ENCODE measurements at regions not wholly inside any gene's neighbourhood (a gene's known extent, or its start where the extent isn't known, plus 50 kb on each side); places are given as distances from the start of the nearest gene placed in this dataset.

DNA sequence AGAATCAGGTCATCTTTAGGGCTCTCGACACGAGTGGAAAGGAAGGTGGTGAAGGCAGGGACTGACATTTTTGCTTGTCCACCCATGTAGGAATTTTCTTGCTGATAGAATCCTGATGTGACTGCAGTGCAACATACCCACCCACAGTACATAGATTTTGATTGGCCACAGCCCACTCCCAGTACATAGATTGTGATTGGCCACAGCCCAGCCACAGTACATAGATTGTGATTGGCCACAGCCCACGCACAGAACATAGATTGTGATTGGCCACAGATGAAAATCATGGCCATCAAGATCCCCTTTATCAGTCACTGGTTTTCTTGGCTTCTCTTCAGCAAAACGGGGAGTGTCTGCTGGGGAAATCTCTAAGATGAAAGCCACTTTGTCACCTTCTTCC lies 1041.5 kb downstream of the AACS start:
- DNase-seq (ENCODE audit: low read depth), result no peak

DNA sequence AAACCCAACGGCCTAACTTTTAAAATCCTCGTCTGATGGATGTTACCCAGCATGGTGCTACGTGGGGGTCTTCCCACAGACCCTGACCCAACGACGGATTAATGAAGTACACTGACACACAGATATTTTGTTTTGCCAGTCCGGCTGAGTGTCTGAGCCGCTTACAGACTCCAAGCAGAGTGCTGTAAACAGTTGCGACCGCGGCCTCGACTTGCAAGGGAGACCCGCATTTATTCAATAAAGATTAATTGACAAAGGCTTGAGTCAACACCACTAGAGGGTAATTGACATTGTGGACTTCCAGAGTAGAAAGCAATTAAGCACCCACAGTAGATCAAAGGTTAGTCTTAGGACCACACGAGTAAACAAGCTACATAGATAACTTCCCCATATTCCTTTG lies 1042.4 kb downstream of the AACS start:
- DNase-seq (ENCODE audit: low read depth), result no peak

- DNase-seq (ENCODE audit: low read depth), result no peak
Measured at GRCh38 chr12:126108247-126108646, 1043.0 kb downstream of the AACS start.

DNA sequence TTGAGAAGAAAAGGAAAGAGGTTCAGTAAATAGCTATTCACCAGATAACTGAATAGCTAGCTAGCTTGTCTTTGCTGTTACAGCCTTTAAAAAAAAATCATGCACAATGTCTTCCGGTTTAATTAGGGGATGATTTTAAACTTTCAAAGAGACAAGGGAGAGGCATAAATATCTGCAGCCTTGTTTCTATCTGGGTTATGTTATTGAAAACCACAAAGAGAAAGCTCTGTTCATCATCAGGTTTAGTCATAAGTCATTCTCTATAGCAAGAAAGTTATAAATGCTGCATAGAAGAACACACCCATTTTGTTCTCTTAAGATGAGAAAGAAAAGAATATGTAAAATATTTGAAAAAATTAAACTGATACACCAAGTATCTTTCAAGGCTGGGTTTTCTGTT lies 1046.9 kb downstream of the AACS start:
- DNase-seq (ENCODE audit: low read depth), result no peak

DNA sequence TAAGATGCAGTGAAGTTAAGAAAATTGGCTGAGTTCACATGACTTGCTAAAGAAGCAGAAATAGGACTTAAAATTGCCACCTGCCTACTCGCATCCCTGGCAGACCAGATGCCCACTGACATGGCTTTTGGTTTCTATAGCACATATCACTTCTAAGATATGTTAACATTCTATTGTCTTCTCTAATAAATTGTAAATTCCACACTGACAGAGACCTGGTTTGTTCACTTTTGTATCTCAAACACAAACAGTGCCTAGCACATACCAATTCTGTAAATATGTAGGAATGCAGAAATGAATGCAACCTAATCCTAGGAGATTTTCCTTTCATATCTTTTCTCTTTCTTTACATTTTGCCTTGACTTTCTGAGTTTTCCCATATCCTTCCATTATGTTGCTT lies 1047.6 kb downstream of the AACS start:
- DNase-seq (ENCODE audit: low read depth), result no peak

GRCh38 chr12:126114441-126114840 lies 1049.2 kb downstream of the AACS start:
- DNase-seq (ENCODE audit: low read depth), result no peak

- no peak for DNase-seq (ENCODE audit: low read depth)
Measured at GRCh38 chr12:126117502-126117901, 1052.3 kb downstream of the AACS start.

GRCh38 chr12:126139355-126139754 lies 1074.1 kb downstream of the AACS start:
- DNase-seq (ENCODE audit: low read depth), result no peak

DNA sequence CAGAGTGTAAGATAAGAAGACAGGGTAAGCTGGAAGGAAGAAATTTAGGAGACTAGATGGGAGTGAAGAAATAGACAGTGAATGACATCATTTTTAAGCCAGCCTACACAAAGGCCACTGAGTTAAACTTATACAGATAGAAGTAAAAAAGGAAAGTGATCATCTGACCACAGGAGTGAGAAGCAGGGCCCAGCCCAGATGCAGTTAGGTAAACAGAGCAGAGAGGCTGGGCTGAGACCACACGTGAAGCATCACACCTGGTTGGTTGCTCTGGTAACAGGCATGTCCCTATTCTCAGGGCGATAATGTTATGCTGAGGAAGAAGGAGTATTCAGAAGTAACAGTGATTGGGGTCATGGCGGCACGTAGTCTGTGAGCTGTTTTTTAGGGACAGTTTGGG lies 1079.4 kb downstream of the AACS start:
- no peak for DNase-seq (ENCODE audit: low read depth)

GRCh38 chr12:126147321-126147720 lies 1082.1 kb downstream of the AACS start:
- DNase-seq (ENCODE audit: low read depth), result no peak

- DNase-seq (ENCODE audit: low read depth), result no peak
Measured at GRCh38 chr12:126156806-126157574, 1091.8 kb downstream of the AACS start.

- no peak for DNase-seq (ENCODE audit: low read depth)
Measured at GRCh38 chr12:126157575-126157966, 1092.3 kb downstream of the AACS start.

DNA sequence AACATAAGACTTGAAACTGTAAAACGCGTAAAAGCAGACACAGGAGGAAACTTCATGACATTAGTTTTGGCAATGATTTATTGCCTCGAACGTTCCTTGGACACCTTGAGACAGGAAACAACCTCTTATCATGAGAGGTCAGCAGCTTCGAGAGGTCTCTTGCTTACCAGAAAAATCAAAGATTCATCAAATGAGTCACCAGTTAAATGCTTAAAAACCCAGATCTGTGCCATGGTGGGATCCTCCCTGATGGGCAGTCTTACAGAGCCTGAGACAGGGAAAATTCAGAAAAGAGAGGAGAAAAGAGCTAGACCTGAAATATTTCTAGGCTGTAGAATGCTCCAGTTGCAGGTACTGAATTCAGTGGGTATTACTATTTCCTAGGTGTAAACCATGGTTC lies 1093.9 kb downstream of the AACS start:
- no peak for DNase-seq (ENCODE audit: low read depth)

DNA sequence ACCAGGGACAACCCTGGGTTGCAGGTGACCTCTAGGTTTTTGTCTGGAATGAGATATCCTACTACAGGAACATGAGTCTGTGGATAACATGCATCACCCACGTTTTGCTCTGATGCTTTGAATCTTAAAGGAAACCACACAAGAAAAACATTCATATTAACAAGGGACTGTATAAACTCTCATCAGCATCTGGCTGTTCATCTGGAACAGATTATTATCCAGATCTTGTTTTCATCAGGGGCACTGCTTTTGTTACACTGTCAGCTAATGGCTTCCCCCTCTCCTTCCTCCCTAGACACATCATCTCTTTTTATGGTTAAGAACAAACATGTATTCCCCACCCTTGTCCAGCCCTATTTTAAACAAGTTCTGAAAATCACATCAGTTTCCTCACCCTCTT lies 1095.7 kb downstream of the AACS start:
- DNase-seq (ENCODE audit: low read depth), result no peak

DNA sequence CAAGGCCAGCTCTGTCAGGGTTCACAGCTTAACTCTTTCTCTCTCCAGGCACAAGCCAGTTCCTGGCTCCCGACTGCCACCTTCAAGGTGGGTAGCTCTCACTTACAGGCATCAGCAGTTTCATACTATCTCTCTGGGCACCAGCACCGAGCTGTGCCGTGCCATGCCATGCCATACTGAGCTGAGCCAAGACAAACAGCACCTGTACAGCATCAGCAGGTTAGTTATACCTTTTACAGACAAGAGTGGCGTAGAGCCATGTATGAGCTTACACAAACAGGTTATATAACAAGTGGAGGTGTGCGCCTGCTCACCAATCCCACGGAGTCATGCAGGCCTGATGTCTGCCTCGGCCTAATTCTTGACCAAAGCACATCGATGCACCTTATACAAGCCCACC lies 1098.7 kb downstream of the AACS start:
- no peak for DNase-seq (ENCODE audit: low read depth)

GRCh38 chr12:126171937-126172559 lies 1106.8 kb downstream of the AACS start:
- no peak for DNase-seq (ENCODE audit: low read depth)

DNA sequence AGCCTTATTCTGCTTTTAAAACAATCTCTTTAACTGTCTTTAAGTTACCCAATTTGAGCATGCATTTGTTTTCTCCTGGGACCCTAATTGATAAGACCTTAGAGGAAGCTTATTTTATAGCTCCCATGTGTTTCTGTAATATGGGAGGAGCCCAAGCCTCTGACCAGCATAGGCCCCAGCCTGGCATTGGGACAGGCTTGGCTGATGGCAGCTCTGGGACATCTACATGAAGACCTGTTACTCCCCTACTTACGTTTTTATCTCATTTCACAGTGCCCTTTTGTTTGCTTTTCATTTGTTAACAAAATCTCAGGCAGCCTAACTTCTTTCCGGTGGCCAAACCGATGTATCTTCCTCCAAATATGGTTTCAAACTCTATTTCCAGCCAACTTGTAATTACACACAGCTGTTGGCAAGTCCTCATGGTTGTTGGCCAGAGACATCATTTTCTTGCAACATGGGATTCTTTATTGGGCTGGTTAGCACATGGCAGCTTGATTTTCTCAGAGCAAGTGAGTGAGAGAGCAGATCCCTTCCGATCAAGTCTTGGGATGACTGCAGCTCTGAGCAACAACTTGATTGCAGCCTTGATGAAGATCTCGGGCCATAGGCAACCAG lies 1117.5 kb downstream of the AACS start:
- DNase-seq (ENCODE audit: low read depth), result no peak

DNA sequence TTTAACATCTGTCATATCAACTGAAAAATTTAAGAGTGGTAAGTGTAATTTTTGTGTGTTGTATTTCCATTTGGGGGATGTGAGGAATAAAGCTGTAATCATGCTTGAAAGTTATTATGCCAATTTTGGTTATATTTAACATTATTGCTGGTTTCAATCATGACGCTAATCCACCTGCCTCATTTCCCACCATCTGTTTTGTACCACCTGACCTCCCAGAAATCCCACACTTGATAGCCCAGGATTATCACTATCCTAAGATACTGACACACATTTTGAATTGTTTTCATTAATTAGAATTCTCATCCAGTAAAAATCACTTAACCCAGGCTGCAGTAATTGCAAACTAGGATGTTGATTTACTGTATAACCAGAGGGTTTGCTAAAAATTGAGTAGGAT lies 1119.8 kb downstream of the AACS start:
- DNase-seq (ENCODE audit: low read depth), result no peak

- DNase-seq (ENCODE audit: low read depth), result no peak
Measured at GRCh38 chr12:126189856-126190255, 1124.6 kb downstream of the AACS start.

- no peak for DNase-seq (ENCODE audit: low read depth)
Measured at GRCh38 chr12:126191031-126191891, 1126.0 kb downstream of the AACS start.

DNA sequence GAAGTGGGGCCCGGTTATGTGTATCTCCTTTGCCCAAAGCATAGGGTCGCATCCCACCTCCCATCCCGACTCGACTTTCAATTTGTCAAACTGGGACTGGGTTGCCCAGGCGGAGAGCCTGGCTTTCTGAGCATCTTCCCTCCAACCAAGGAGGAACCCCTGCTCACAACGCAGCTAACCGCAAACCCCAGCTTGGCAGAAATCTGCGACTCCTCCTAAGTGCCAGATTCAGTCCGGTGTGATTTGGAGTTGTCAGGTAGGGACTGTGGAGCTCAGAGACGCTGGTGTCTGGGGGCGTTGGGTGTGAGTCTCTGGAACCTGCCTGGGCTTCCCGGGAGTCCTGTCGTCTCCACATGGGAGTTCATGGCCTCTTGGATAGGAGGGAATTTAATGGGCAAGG lies 1126.7 kb downstream of the AACS start:
- DNase-seq (ENCODE audit: low read depth), result no peak

DNA sequence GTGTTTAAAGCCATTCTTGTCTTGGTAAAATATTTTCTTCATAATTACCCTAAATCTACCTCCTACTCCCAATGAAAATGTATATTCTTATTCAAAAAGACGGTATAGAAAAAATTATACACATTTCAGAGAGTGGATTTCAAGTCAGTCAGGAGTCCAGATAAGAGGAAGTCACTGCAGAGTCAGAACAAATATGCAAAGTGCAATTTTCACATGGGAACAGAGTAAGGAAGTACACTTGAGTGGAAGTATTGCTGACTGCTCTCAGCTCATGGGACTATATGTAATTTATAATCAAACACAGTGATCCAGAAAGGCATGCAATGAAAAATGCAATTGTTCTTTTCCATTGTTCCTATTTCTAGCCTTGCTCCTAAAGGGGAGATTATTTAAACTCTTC lies 1128.0 kb downstream of the AACS start:
- no peak for DNase-seq (ENCODE audit: low read depth)
